ENCODE measurements at regions not wholly inside any gene's neighbourhood (a gene's known extent, or its start where the extent isn't known, plus 50 kb on each side); places are given as distances from the start of the nearest gene placed in this dataset.

- no peaks in the 10 kb centered on the region for H3K36me3 ChIP-seq (ENCODE audit: insufficient read depth, low read length)
- peaks cover 4% of the 10 kb centered on the region for H3K4me1 ChIP-seq (ENCODE audit: insufficient read depth, low read length)
- no peak overlapping the region for H3K4me3 ChIP-seq (ENCODE audit: low read length)
- no peak overlapping the region for H2AFZ ChIP-seq (ENCODE audit: low read depth, low read length)
- H3K9me3 ChIP-seq (ENCODE audit: low read length) = no peaks in the 10 kb centered on the region
- H3K27me3 ChIP-seq (ENCODE audit: insufficient read depth, low read length) = no peaks in the 10 kb centered on the region
These were observed 354.5 kb upstream of the NBEA start for GRCh38 chr13:34587576-34587975.

- Histone ChIP-seq H3K4me3 (ENCODE audit: low read length) (no peak overlapping the region), H2AFZ (ENCODE audit: low read depth, low read length) (no peak overlapping the region), H3K36me3 (ENCODE audit: insufficient read depth, low read length) (no peaks in the 10 kb centered on the region), H3K27me3 (ENCODE audit: insufficient read depth, low read length) (no peaks in the 10 kb centered on the region), H3K4me1 (ENCODE audit: insufficient read depth, low read length) (peaks cover 4% of the 10 kb centered on the region), H3K9me3 (ENCODE audit: low read length) (no peaks in the 10 kb centered on the region)
These were observed 353.7 kb upstream of the NBEA start for GRCh38 chr13:34588362-34588761.

GRCh38 chr13:34589581-34589980 is 352.5 kb upstream of the NBEA start:
- Histone ChIP-seq H3K36me3 (ENCODE audit: insufficient read depth, low read length) (no peaks in the 10 kb centered on the region), H2AFZ (ENCODE audit: low read depth, low read length) (no peak overlapping the region), H3K4me1 (ENCODE audit: insufficient read depth, low read length) (peaks cover 4% of the 10 kb centered on the region), H3K9me3 (ENCODE audit: low read length) (no peaks in the 10 kb centered on the region), H3K27me3 (ENCODE audit: insufficient read depth, low read length) (no peaks in the 10 kb centered on the region), H3K4me3 (ENCODE audit: low read length) (no peak overlapping the region)

GRCh38 chr13:34591129-34591528 is 350.9 kb upstream of the NBEA start:
- H2AFZ ChIP-seq (ENCODE audit: low read depth, low read length) = no peak overlapping the region

GRCh38 chr13:34591900-34592529 is 350.1 kb upstream of the NBEA start:
- H2AFZ ChIP-seq (ENCODE audit: low read depth, low read length) = no peak overlapping the region
- peaks cover 4% of the 10 kb centered on the region for H3K4me1 ChIP-seq (ENCODE audit: insufficient read depth, low read length)
- no peaks in the 10 kb centered on the region for H3K27me3 ChIP-seq (ENCODE audit: insufficient read depth, low read length)
- no peak overlapping the region for H3K4me3 ChIP-seq (ENCODE audit: low read length)
- H3K9me3 ChIP-seq (ENCODE audit: low read length) = no peaks in the 10 kb centered on the region
- no peaks in the 10 kb centered on the region for H3K36me3 ChIP-seq (ENCODE audit: insufficient read depth, low read length)

More at GRCh38 chr13:34591129-34591528, 350.9 kb upstream of the NBEA start:
- Histone ChIP-seq H3K4me3 (ENCODE audit: low read length) (no peak overlapping the region), H3K27me3 (ENCODE audit: insufficient read depth, low read length) (no peaks in the 10 kb centered on the region), H3K36me3 (ENCODE audit: insufficient read depth, low read length) (no peaks in the 10 kb centered on the region), H3K4me1 (ENCODE audit: insufficient read depth, low read length) (peaks cover 4% of the 10 kb centered on the region), H3K9me3 (ENCODE audit: low read length) (no peaks in the 10 kb centered on the region)

GRCh38 chr13:34593658-34594057 is 348.4 kb upstream of the NBEA start:
- no peak overlapping the region for H3K4me3 ChIP-seq (ENCODE audit: low read length)
- no peaks in the 10 kb centered on the region for H3K27me3 ChIP-seq (ENCODE audit: insufficient read depth, low read length)
- no peak overlapping the region for H2AFZ ChIP-seq (ENCODE audit: low read depth, low read length)
- peaks cover 4% of the 10 kb centered on the region for H3K4me1 ChIP-seq (ENCODE audit: insufficient read depth, low read length)
- H3K36me3 ChIP-seq (ENCODE audit: insufficient read depth, low read length) = no peaks in the 10 kb centered on the region
- H3K9me3 ChIP-seq (ENCODE audit: low read length) = no peaks in the 10 kb centered on the region

- no peaks in the 10 kb centered on the region for H3K36me3 ChIP-seq (ENCODE audit: insufficient read depth, low read length)
These were observed 347.6 kb upstream of the NBEA start for GRCh38 chr13:34594507-34594906.

GRCh38 chr13:34608331-34608730 is 333.7 kb upstream of the NBEA start:
- Histone ChIP-seq H3K27me3 (ENCODE audit: insufficient read depth, low read length) (no peaks in the 10 kb centered on the region), H3K36me3 (ENCODE audit: insufficient read depth, low read length) (no peaks in the 10 kb centered on the region), H3K9me3 (ENCODE audit: low read length) (no peaks in the 10 kb centered on the region), H2AFZ (ENCODE audit: low read depth, low read length) (no peak overlapping the region), H3K4me3 (ENCODE audit: low read length) (no peak overlapping the region), H3K4me1 (ENCODE audit: insufficient read depth, low read length) (no peaks in the 10 kb centered on the region)

More at GRCh38 chr13:34594507-34594906, 347.6 kb upstream of the NBEA start:
- no peak overlapping the region for H2AFZ ChIP-seq (ENCODE audit: low read depth, low read length)
- H3K4me3 ChIP-seq (ENCODE audit: low read length) = no peak overlapping the region
- peaks cover 4% of the 10 kb centered on the region for H3K4me1 ChIP-seq (ENCODE audit: insufficient read depth, low read length)
- H3K9me3 ChIP-seq (ENCODE audit: low read length) = no peaks in the 10 kb centered on the region
- no peaks in the 10 kb centered on the region for H3K27me3 ChIP-seq (ENCODE audit: insufficient read depth, low read length)

GRCh38 chr13:34611671-34612070 is 330.4 kb upstream of the NBEA start:
- Histone ChIP-seq H2AFZ (ENCODE audit: low read depth, low read length) (no peak overlapping the region), H3K4me3 (ENCODE audit: low read length) (no peak overlapping the region), H3K4me1 (ENCODE audit: insufficient read depth, low read length) (no peaks in the 10 kb centered on the region), H3K27me3 (ENCODE audit: insufficient read depth, low read length) (no peaks in the 10 kb centered on the region), H3K36me3 (ENCODE audit: insufficient read depth, low read length) (no peaks in the 10 kb centered on the region), H3K9me3 (ENCODE audit: low read length) (no peaks in the 10 kb centered on the region)

- H3K4me1 ChIP-seq (ENCODE audit: insufficient read depth, low read length) = no peaks in the 10 kb centered on the region
- H3K4me3 ChIP-seq (ENCODE audit: low read length) = no peak overlapping the region
- no peaks in the 10 kb centered on the region for H3K27me3 ChIP-seq (ENCODE audit: insufficient read depth, low read length)
- no peak overlapping the region for H2AFZ ChIP-seq (ENCODE audit: low read depth, low read length)
- no peaks in the 10 kb centered on the region for H3K9me3 ChIP-seq (ENCODE audit: low read length)
- H3K36me3 ChIP-seq (ENCODE audit: insufficient read depth, low read length) = no peaks in the 10 kb centered on the region
These were observed 324.5 kb upstream of the NBEA start for GRCh38 chr13:34617473-34618083.

GRCh38 chr13:34618654-34619053 is 323.4 kb upstream of the NBEA start:
- Histone ChIP-seq H2AFZ (ENCODE audit: low read depth, low read length) (no peak overlapping the region), H3K27me3 (ENCODE audit: insufficient read depth, low read length) (no peaks in the 10 kb centered on the region), H3K4me3 (ENCODE audit: low read length) (no peak overlapping the region), H3K36me3 (ENCODE audit: insufficient read depth, low read length) (no peaks in the 10 kb centered on the region), H3K4me1 (ENCODE audit: insufficient read depth, low read length) (no peaks in the 10 kb centered on the region), H3K9me3 (ENCODE audit: low read length) (no peaks in the 10 kb centered on the region)

GRCh38 chr13:34619326-34619725 is 322.7 kb upstream of the NBEA start:
- Histone ChIP-seq H2AFZ (ENCODE audit: low read depth, low read length) (no peak overlapping the region), H3K9me3 (ENCODE audit: low read length) (no peaks in the 10 kb centered on the region), H3K4me1 (ENCODE audit: insufficient read depth, low read length) (no peaks in the 10 kb centered on the region), H3K27me3 (ENCODE audit: insufficient read depth, low read length) (no peaks in the 10 kb centered on the region), H3K36me3 (ENCODE audit: insufficient read depth, low read length) (no peaks in the 10 kb centered on the region), H3K4me3 (ENCODE audit: low read length) (no peak overlapping the region)

GRCh38 chr13:34620074-34620850 is 321.8 kb upstream of the NBEA start:
- H3K9me3 ChIP-seq (ENCODE audit: low read length) = no peaks in the 10 kb centered on the region
- no peak overlapping the region for H3K4me3 ChIP-seq (ENCODE audit: low read length)

More at GRCh38 chr13:34620074-34620850, 321.8 kb upstream of the NBEA start:
- Histone ChIP-seq H2AFZ (ENCODE audit: low read depth, low read length) (no peak overlapping the region), H3K36me3 (ENCODE audit: insufficient read depth, low read length) (no peaks in the 10 kb centered on the region), H3K4me1 (ENCODE audit: insufficient read depth, low read length) (no peaks in the 10 kb centered on the region), H3K27me3 (ENCODE audit: insufficient read depth, low read length) (no peaks in the 10 kb centered on the region)

All from neuron (in vitro differentiated cells).